ENCODE measurements at regions not wholly inside any gene's neighbourhood (a gene's known extent, or its start where the extent isn't known, plus 50 kb on each side); places are given as distances from the start of the nearest gene placed in this dataset.

DNA sequence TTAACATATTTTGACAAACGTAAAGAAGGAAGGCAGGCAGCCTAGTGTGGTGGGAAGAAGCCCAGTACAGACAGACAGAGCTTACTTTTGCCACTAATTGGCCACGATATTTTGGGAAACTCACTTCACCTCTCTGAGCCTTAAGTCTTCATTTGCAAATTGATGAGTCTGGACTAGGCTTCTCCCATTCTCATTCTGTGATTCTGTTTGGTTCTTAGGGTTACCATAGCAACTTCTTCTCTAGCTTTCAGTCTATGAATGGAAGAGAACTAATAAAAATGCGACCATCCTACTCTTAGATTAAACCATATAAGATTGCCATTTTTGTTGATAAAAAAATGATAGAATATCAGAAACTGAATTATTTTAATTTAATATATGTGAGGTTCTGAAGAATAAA is 210.5 kb downstream of the SNAPC1 start:
- TF ChIP-seq CTCF (IDR thresholded peaks at IDR 0.05; ENCODE audit: insufficient read depth, low read depth, low read length, missing control alignments) = no peak
- DNase-seq (ENCODE audit: low read depth) = no peak
- H3K4me3 ChIP-seq (ENCODE audit: low read depth, low read length) = no peak overlapping the region

GRCh38 chr14:61973981-61974380 is 211.8 kb downstream of the SNAPC1 start:
- no peak overlapping the region for H3K4me3 ChIP-seq (ENCODE audit: low read depth, low read length)
- no peak for DNase-seq (ENCODE audit: low read depth)

GRCh38 chr14:61977217-61977616 is 215.0 kb downstream of the SNAPC1 start:
- H3K4me3 ChIP-seq (ENCODE audit: low read depth, low read length) = no peak overlapping the region
- no peak for TF ChIP-seq CTCF (IDR thresholded peaks at IDR 0.05; ENCODE audit: insufficient read depth, low read depth, low read length, missing control alignments)
- no peak for DNase-seq (ENCODE audit: low read depth)

More at GRCh38 chr14:61973981-61974380, 211.8 kb downstream of the SNAPC1 start:
- TF ChIP-seq CTCF (IDR thresholded peaks at IDR 0.05; ENCODE audit: insufficient read depth, low read depth, low read length, missing control alignments) = no peak

DNA sequence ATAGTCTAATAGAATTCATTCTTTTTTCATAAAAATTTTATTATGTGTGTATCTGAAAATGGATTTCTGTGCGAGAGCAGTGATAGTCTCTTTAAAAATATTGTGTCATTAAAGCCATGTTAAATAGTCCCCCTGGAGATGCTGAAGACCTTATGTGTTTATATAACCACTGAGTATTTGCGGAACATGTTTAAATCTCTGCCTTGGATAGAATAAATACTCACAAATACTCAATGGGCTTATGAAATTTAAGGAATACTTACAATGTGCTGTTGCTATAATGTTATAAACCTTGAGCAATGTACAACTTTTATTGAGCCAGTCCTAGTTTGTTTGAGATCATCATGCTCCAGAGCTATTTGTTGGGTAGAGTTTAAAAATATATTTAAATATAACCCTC is 226.0 kb downstream of the SNAPC1 start:
- H3K4me3 ChIP-seq (ENCODE audit: low read depth, low read length) = no peak overlapping the region
- no peak for DNase-seq (ENCODE audit: low read depth)
- TF ChIP-seq CTCF (IDR thresholded peaks at IDR 0.05; ENCODE audit: insufficient read depth, low read depth, low read length, missing control alignments) = no peak

DNA sequence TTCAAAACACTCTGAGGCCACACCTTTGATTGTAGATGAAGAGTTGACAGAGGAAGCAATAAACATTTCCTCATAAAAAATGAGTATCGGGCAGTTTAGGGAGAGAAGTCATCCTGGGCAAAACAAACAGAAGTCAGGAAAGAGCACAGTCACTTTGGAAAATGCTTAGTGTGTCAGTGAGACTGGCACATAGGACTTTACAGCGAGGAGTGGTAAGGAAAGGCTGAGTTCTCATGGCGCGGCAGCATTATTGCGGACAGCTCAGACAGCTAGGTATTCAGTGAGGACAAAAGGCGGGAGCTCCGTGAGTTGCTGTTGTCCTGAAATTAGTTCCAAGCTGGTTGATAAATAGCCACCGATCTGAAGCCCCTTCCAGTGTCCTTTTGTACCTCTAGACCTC is 229.9 kb downstream of the SNAPC1 start:
- no peak overlapping the region for H3K4me3 ChIP-seq (ENCODE audit: low read depth, low read length)
- no peak for DNase-seq (ENCODE audit: low read depth)
- no peak for TF ChIP-seq CTCF (IDR thresholded peaks at IDR 0.05; ENCODE audit: insufficient read depth, low read depth, low read length, missing control alignments)

GRCh38 chr14:61992926-61993325 is 230.7 kb downstream of the SNAPC1 start:
- no peak for DNase-seq (ENCODE audit: low read depth)
- no peak for TF ChIP-seq CTCF (IDR thresholded peaks at IDR 0.05; ENCODE audit: insufficient read depth, low read depth, low read length, missing control alignments)
- H3K4me3 ChIP-seq (ENCODE audit: low read depth, low read length) = no peak overlapping the region

GRCh38 chr14:61994589-61994988 is 232.4 kb downstream of the SNAPC1 start:
- no peak for DNase-seq (ENCODE audit: low read depth)
- H3K4me3 ChIP-seq (ENCODE audit: low read depth, low read length) = no peak overlapping the region
- TF ChIP-seq CTCF (IDR thresholded peaks at IDR 0.05; ENCODE audit: insufficient read depth, low read depth, low read length, missing control alignments) = no peak

Data from GM12865 (cell line).